ENCODE measurements at regions not wholly inside any gene's neighbourhood (a gene's known extent, or its start where the extent isn't known, plus 50 kb on each side); places are given as distances from the start of the nearest gene placed in this dataset.

- no peak for TF ChIP-seq CTCF (IDR thresholded peaks at IDR 0.05; ENCODE audit: insufficient read depth, low read length, poor library complexity, severe bottlenecking)
- TF ChIP-seq EZH2phosphoT487 (conservative IDR thresholded peaks at IDR 0.05; ENCODE audit: low read length) = no peak
Observed at GRCh38 chr7:10672186-10672585, 301.5 kb upstream of the PHF14 start.
